HEK293 (cell line): ENCODE measurements at regions not wholly inside any gene's neighbourhood (a gene's known extent, or its start where the extent isn't known, plus 50 kb on each side); places are given as distances from the start of the nearest gene placed in this dataset.

Experiments used
- CTCF ChIA-PET: fragments of 350-600 bp; formaldehyde crosslinking; extraction: SDS; loops from one replicate; lab custom pipeline; 2021; ENCODE audit warnings: antibody characterized with exemption; lab: Yijun Ruan, JAX
- POLR2A ChIA-PET: fragments of 300-600 bp; formaldehyde crosslinking; extraction: SDS; loops from one replicate; lab custom pipeline; 2020; ENCODE audit warnings: antibody characterized with exemption, inconsistent platforms; lab: Yijun Ruan, JAX
- H3K27ac ChIP-seq: fragments of 200-500 bp; sonication (Bioruptor generic); 2 replicates; pipeline ENCODE4 v1.5.1; 2014; ENCODE audit warnings: low read depth, low read length, control low read depth, inconsistent platforms; ENCODE audit errors: extremely low read depth
- H3K36me3 ChIP-seq, 2 experiments: fragments of 200-500 bp in 1 of 2; sonication (Bioruptor generic) in 1 of 2; 1 replicate in 1 of 2; 2 replicates in 1 of 2; pipeline ENCODE4 v1.5.1; 2014 to 2017; ENCODE audit warnings: inconsistent platforms in 2 of 2, low read length in 2 of 2; ENCODE audit not compliant: control insufficient read depth in 2 of 2, insufficient read depth in 1 of 2
- H3K4me1 ChIP-seq: fragments of 200-500 bp; sonication (Bioruptor generic); 2 replicates; pipeline ENCODE4 v1.5.1; 2014; ENCODE audit warnings: mild to moderate bottlenecking, low read length, inconsistent platforms; ENCODE audit not compliant: control insufficient read depth, insufficient read depth
- H3K4me3 ChIP-seq: 2 replicates; pipeline ENCODE4 v1.5.1; 2011; ENCODE audit warnings: low read depth, mild to moderate bottlenecking, control low read depth, low read length, moderate library complexity
- H3K9me3 ChIP-seq: fragments of 200-500 bp; sonication (Bioruptor generic); 2 replicates; pipeline ENCODE4 v1.5.1; 2014; ENCODE audit warnings: low read depth, low read length, inconsistent platforms; ENCODE audit not compliant: control insufficient read depth, insufficient read depth
- BCL11B ChIP-seq: fragments of 450-650 bp; formaldehyde crosslinking; IDR thresholded peaks from 2 replicates; pipeline ENCODE4 v1.5.1; 2016; ENCODE audit warnings: low read depth, missing biosample characterization, missing genetic modification characterization
- GFI1B ChIP-seq: fragments of 450-650 bp; formaldehyde crosslinking; IDR thresholded peaks from 2 replicates; pipeline ENCODE4 v1.5.1; 2016; ENCODE audit warnings: missing biosample characterization, missing genetic modification characterization
- IKZF3 ChIP-seq: fragments of 450-650 bp; IDR thresholded peaks from 2 replicates; pipeline ENCODE4 v1.5.0; 2018; ENCODE audit warnings: missing biosample characterization, mild to moderate bottlenecking, missing genetic modification characterization, moderate library complexity
- KLF1 ChIP-seq: fragments of 450-650 bp; formaldehyde crosslinking; IDR thresholded peaks from 2 replicates; pipeline ENCODE4 v1.5.1; 2016; ENCODE audit warnings: missing biosample characterization, missing genetic modification characterization
- TRIM28 ChIP-seq: IDR thresholded peaks from 2 replicates; pipeline ENCODE4 v1.6.1; 2011; ENCODE audit warnings: low read length, control low read depth, borderline replicate concordance
- WT1 ChIP-seq: fragments of 450-650 bp; formaldehyde crosslinking; IDR thresholded peaks from 2 replicates; pipeline ENCODE4 v1.5.1; 2016; ENCODE audit warnings: missing biosample characterization, missing genetic modification characterization
- ZBTB1 ChIP-seq: fragments of 450-650 bp; formaldehyde crosslinking; IDR thresholded peaks from 2 replicates; pipeline ENCODE4 v1.5.1; 2016; ENCODE audit warnings: missing biosample characterization, missing genetic modification characterization
- ZBTB48 ChIP-seq: fragments of 450-650 bp; formaldehyde crosslinking; IDR thresholded peaks from 2 replicates; pipeline ENCODE4 v1.5.1; 2016; ENCODE audit warnings: missing biosample characterization, missing genetic modification characterization
- ZFP37 ChIP-seq: fragments of 450-650 bp; formaldehyde crosslinking; IDR thresholded peaks from 2 replicates; pipeline ENCODE4 v1.5.1; 2016; ENCODE audit warnings: missing biosample characterization, missing genetic modification characterization
- ZIC2 ChIP-seq: fragments of 450-650 bp; formaldehyde crosslinking; IDR thresholded peaks from 2 replicates; pipeline ENCODE4 v1.5.1; 2016; ENCODE audit warnings: missing biosample characterization, missing genetic modification characterization
- ZNF140 ChIP-seq: fragments of 450-650 bp; formaldehyde crosslinking; IDR thresholded peaks from 2 replicates; pipeline ENCODE4 v1.5.1; 2016; ENCODE audit warnings: missing biosample characterization, missing genetic modification characterization
- ZNF169 ChIP-seq: fragments of 450-650 bp; formaldehyde crosslinking; IDR thresholded peaks from 2 replicates; pipeline ENCODE4 v1.5.1; 2016; ENCODE audit warnings: missing biosample characterization, missing genetic modification characterization
- ZNF221 ChIP-seq: fragments of 450-650 bp; formaldehyde crosslinking; IDR thresholded peaks from 2 replicates; pipeline ENCODE4 v1.5.1; 2017; ENCODE audit warnings: missing biosample characterization, missing genetic modification characterization, borderline replicate concordance
- ZNF266 ChIP-seq: fragments of 450-650 bp; formaldehyde crosslinking; IDR thresholded peaks from 2 replicates; pipeline ENCODE4 v1.5.1; 2016; ENCODE audit warnings: missing biosample characterization, missing genetic modification characterization, low read depth
- ZNF311 ChIP-seq: fragments of 450-650 bp; formaldehyde crosslinking; IDR thresholded peaks from 2 replicates; pipeline ENCODE4 v1.5.1; 2017; ENCODE audit warnings: missing biosample characterization, missing genetic modification characterization, borderline replicate concordance
- ZNF37A ChIP-seq: fragments of 450-650 bp; IDR thresholded peaks from 2 replicates; pipeline ENCODE4 v1.5.1; 2018; ENCODE audit warnings: missing biosample characterization, missing genetic modification characterization
- ZNF423 ChIP-seq: fragments of 450-650 bp; formaldehyde crosslinking; IDR thresholded peaks from 2 replicates; pipeline ENCODE4 v1.5.1; 2016; ENCODE audit warnings: missing biosample characterization, missing genetic modification characterization
- ZNF473 ChIP-seq: fragments of 450-650 bp; formaldehyde crosslinking; IDR thresholded peaks from 2 replicates; pipeline ENCODE4 v1.5.1; 2017; ENCODE audit warnings: missing biosample characterization, missing genetic modification characterization
- ZNF571 ChIP-seq: fragments of 450-650 bp; formaldehyde crosslinking; IDR thresholded peaks from 2 replicates; pipeline ENCODE4 v1.5.0; 2017; ENCODE audit warnings: missing biosample characterization, missing genetic modification characterization
- ZNF585B ChIP-seq: fragments of 450-650 bp; formaldehyde crosslinking; IDR thresholded peaks from 2 replicates; pipeline ENCODE4 v1.5.1; 2016; ENCODE audit warnings: missing biosample characterization, missing genetic modification characterization
- ZNF621 ChIP-seq: fragments of 450-650 bp; formaldehyde crosslinking; IDR thresholded peaks from 2 replicates; pipeline ENCODE4 v1.5.1; 2017; ENCODE audit warnings: missing biosample characterization, missing genetic modification characterization
- ZNF768 ChIP-seq: fragments of 450-650 bp; formaldehyde crosslinking; IDR thresholded peaks from 2 replicates; pipeline ENCODE4 v1.5.1; 2018; ENCODE audit warnings: missing biosample characterization, mild to moderate bottlenecking, missing genetic modification characterization
- ZNF776 ChIP-seq: fragments of 450-650 bp; formaldehyde crosslinking; IDR thresholded peaks from 2 replicates; pipeline ENCODE4 v1.5.0; 2017; ENCODE audit warnings: missing biosample characterization, missing genetic modification characterization, borderline replicate concordance
- ZSCAN30 ChIP-seq: fragments of 450-650 bp; IDR thresholded peaks from 2 replicates; pipeline ENCODE4 v1.5.1; 2018; ENCODE audit warnings: missing biosample characterization, mild to moderate bottlenecking, missing genetic modification characterization, moderate library complexity
- TF ChIP-seq, protein P1 (sequence below): fragments of 450-650 bp; formaldehyde crosslinking; IDR thresholded peaks from 2 replicates; pipeline ENCODE4 v1.5.1; 2016; ENCODE audit warnings: missing biosample characterization, missing genetic modification characterization, borderline replicate concordance
- TF ChIP-seq, protein P2 (sequence below): fragments of 450-650 bp; formaldehyde crosslinking; IDR thresholded peaks from 2 replicates; pipeline ENCODE4 v1.5.1; 2016; ENCODE audit warnings: missing biosample characterization, missing genetic modification characterization
- TF ChIP-seq, protein P3 (sequence below): fragments of 450-650 bp; formaldehyde crosslinking; IDR thresholded peaks from 2 replicates; pipeline ENCODE4 v1.5.1; 2016; ENCODE audit warnings: missing biosample characterization, missing genetic modification characterization

DNA sequence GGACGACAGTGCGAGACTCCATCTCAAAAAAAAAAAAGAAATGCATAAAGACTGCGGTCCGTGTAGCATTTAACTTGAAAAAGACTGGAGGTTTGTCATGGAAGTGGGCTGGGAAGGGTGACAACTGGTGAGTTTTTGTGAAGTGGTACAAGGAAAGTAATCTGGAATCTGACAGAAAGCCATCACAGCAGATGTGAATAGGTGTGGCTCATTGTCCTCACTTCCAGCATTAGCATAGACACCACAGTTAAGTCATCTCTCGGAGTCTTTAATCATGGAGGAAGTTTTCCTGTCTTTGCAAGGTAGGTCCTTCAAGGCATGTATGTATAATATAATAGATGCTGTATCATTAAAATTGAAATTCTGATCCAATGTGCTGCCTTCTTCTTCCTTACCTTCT lies 453.2 kb downstream of the TFAP2A start:
- Histone ChIP-seq H3K36me3 (no peaks in the 10 kb centered on the region), H3K4me1 (no peaks in the 10 kb centered on the region), H3K9me3 (no peaks in the 10 kb centered on the region), H3K4me3 (no peak overlapping the region), H3K27ac (no peak overlapping the region)
- TF ChIP-seq ZNF585B (tag by site-specific recombination) (no peak), ZNF169 (tag by site-specific recombination) (no peak), GFI1B (tag by site-specific recombination) (no peak), ZNF311 (no peak), TRIM28 (no peak), WT1 (tag by site-specific recombination) (no peak), ZNF776 (no peak), KLF1 (no peak), ZNF473 (no peak), ZNF266 (tag by site-specific recombination) (no peak), ZNF221 (tag by site-specific recombination) (no peak), ZNF621 (tag by site-specific recombination) (no peak), ZNF37A (tag by site-specific recombination) (no peak), ZNF423 (tag by site-specific recombination) (no peak), ZNF140 (tag by site-specific recombination) (no peak), ZBTB48 (tag by site-specific recombination) (no peak), ZFP37 (tag by site-specific recombination) (no peak), ZNF768 (tag by site-specific recombination) (no peak)
- TF ChIP-seq, protein P1, sequence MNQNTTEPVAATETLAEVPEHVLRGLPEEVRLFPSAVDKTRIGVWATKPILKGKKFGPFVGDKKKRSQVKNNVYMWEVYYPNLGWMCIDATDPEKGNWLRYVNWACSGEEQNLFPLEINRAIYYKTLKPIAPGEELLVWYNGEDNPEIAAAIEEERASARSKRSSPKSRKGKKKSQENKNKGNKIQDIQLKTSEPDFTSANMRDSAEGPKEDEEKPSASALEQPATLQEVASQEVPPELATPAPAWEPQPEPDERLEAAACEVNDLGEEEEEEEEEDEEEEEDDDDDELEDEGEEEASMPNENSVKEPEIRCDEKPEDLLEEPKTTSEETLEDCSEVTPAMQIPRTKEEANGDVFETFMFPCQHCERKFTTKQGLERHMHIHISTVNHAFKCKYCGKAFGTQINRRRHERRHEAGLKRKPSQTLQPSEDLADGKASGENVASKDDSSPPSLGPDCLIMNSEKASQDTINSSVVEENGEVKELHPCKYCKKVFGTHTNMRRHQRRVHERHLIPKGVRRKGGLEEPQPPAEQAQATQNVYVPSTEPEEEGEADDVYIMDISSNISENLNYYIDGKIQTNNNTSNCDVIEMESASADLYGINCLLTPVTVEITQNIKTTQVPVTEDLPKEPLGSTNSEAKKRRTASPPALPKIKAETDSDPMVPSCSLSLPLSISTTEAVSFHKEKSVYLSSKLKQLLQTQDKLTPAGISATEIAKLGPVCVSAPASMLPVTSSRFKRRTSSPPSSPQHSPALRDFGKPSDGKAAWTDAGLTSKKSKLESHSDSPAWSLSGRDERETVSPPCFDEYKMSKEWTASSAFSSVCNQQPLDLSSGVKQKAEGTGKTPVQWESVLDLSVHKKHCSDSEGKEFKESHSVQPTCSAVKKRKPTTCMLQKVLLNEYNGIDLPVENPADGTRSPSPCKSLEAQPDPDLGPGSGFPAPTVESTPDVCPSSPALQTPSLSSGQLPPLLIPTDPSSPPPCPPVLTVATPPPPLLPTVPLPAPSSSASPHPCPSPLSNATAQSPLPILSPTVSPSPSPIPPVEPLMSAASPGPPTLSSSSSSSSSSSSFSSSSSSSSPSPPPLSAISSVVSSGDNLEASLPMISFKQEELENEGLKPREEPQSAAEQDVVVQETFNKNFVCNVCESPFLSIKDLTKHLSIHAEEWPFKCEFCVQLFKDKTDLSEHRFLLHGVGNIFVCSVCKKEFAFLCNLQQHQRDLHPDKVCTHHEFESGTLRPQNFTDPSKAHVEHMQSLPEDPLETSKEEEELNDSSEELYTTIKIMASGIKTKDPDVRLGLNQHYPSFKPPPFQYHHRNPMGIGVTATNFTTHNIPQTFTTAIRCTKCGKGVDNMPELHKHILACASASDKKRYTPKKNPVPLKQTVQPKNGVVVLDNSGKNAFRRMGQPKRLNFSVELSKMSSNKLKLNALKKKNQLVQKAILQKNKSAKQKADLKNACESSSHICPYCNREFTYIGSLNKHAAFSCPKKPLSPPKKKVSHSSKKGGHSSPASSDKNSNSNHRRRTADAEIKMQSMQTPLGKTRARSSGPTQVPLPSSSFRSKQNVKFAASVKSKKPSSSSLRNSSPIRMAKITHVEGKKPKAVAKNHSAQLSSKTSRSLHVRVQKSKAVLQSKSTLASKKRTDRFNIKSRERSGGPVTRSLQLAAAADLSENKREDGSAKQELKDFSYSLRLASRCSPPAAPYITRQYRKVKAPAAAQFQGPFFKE (tag by site-specific recombination), result no peak
- TF ChIP-seq, protein P2, sequence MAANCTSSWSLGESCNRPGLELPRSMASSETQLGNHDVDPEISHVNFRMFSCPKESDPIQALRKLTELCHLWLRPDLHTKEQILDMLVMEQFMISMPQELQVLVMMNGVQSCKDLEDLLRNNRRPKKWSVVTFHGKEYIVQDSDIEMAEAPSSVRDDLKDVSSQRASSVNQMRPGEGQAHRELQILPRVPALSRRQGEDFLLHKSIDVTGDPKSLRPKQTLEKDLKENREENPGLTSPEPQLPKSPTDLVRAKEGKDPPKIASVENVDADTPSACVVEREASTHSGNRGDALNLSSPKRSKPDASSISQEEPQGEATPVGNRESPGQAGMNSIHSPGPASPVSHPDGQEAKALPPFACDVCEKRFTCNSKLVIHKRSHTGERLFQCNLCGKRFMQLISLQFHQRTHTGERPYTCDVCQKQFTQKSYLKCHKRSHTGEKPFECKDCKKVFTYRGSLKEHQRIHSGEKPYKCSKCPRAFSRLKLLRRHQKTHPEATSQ (tag by site-specific recombination), result no peak
- ChIA-PET CTCF (interaction anchor here (0.7 kb wide), 1 partner anchor 11 kb away, joined by 3 read pairs; no protein-coding TSS in a partner anchor), POLR2A (no interaction called here)

DNA sequence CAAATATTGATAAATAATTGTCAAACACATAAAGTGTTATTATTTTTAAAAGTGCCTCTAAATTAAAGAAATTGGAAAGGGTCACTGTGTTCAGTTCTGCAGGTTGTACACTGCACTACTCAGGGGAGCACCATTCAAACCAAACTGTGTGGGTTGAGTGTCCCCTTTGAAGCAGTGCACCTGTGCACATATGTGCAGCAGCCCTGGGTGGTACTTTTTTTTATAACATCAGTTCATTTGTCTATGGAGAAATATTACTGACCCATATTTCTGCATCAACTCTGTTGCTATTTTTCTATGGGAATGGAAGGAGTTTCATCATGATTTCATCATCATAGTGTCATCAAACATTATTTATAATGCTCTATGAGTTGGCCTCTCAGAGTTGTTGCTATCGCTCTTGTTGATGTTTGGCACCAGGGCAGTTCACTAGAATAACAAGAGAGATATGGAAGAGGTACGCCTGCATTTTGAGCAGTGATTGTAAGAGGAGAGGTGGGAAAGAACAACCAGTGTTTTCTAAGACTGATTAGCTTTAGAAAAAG lies 457.6 kb downstream of the TFAP2A start:
- Histone ChIP-seq H3K4me3 (no peak overlapping the region), H3K36me3 (no peaks in the 10 kb centered on the region), H3K4me1 (no peaks in the 10 kb centered on the region), H3K9me3 (no peaks in the 10 kb centered on the region), H3K27ac (no peak overlapping the region)
- CTCF ChIA-PET, result interaction anchor here (0.6 kb wide), 1 partner anchor 310 kb away, joined by 3 read pairs; no protein-coding TSS in a partner anchor
- TF ChIP-seq ZIC2 (tag by site-specific recombination) (no peak), ZBTB1 (tag by site-specific recombination) (no peak), ZNF221 (tag by site-specific recombination) (no peak), ZNF571 (no peak), ZSCAN30 (tag by site-specific recombination) (no peak), BCL11B (tag by site-specific recombination) (no peak), IKZF3 (tag by site-specific recombination) (no peak)
- TF ChIP-seq, protein P3, sequence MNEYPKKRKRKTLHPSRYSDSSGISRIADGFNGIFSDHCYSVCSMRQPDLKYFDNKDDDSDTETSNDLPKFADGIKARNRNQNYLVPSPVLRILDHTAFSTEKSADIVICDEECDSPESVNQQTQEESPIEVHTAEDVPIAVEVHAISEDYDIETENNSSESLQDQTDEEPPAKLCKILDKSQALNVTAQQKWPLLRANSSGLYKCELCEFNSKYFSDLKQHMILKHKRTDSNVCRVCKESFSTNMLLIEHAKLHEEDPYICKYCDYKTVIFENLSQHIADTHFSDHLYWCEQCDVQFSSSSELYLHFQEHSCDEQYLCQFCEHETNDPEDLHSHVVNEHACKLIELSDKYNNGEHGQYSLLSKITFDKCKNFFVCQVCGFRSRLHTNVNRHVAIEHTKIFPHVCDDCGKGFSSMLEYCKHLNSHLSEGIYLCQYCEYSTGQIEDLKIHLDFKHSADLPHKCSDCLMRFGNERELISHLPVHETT (tag by site-specific recombination), result no peak
- POLR2A ChIA-PET, result no interaction called here
